ENCODE measurements at regions not wholly inside any gene's neighbourhood (a gene's known extent, or its start where the extent isn't known, plus 50 kb on each side); places are given as distances from the start of the nearest gene placed in this dataset.

DNA sequence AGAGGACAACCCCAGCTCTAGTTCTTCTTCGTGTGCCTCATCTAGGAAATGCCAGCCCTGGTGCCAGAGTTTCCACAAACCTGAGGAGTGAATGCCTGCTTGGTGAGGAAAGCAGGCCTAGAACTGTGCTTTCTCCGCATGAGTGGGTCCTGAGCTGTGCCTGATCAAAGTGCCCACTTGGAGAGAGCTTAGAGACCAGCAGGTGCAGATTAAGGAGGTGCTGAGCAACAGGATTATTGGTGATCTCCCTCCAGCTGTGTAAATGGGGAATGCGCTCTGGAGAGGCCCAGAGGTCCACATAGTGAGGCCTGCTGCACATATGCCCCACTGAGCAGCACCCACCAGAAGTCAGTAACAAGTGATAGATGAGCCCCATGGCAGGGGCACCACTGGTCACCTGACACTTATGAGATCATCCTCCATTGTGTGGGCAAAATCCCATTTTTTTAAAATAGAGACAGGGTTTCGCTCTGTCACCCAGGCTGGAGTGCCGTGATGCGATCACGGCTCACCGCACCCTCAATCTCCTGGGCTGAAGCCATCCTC lies 127.2 kb upstream of the ZC3H12A start:
- TF ChIP-seq, protein P1, sequence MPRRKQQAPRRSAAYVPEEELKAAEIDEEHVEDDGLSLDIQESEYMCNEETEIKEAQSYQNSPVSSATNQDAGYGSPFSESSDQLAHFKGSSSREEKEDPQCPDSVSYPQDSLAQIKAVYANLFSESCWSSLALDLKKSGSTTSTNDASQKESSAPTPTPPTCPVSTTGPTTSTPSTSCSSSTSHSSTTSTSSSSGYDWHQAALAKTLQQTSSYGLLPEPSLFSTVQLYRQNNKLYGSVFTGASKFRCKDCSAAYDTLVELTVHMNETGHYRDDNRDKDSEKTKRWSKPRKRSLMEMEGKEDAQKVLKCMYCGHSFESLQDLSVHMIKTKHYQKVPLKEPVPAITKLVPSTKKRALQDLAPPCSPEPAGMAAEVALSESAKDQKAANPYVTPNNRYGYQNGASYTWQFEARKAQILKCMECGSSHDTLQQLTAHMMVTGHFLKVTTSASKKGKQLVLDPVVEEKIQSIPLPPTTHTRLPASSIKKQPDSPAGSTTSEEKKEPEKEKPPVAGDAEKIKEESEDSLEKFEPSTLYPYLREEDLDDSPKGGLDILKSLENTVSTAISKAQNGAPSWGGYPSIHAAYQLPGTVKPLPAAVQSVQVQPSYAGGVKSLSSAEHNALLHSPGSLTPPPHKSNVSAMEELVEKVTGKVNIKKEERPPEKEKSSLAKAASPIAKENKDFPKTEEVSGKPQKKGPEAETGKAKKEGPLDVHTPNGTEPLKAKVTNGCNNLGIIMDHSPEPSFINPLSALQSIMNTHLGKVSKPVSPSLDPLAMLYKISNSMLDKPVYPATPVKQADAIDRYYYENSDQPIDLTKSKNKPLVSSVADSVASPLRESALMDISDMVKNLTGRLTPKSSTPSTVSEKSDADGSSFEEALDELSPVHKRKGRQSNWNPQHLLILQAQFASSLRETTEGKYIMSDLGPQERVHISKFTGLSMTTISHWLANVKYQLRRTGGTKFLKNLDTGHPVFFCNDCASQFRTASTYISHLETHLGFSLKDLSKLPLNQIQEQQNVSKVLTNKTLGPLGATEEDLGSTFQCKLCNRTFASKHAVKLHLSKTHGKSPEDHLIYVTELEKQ (tag by site-specific recombination; IDR thresholded peaks at IDR 0.05; ENCODE audit: borderline replicate concordance) = no peak
- no peak for TF ChIP-seq KLF1 (tag by site-specific recombination; IDR thresholded peaks at IDR 0.05)
- TF ChIP-seq ZNF19 (tag by site-specific recombination; IDR thresholded peaks at IDR 0.05; ENCODE audit: low read depth) = no peak
- no peak for TF ChIP-seq ZNF558 (tag by site-specific recombination; IDR thresholded peaks at IDR 0.05)
- peak; percentile 98 for TF ChIP-seq ZIC2 (tag by site-specific recombination; IDR thresholded peaks at IDR 0.05)
- TF ChIP-seq ZNF571 (tag by site-specific recombination; IDR thresholded peaks at IDR 0.05) = no peak
- no peak for TF ChIP-seq ZNF544 (tag by site-specific recombination; IDR thresholded peaks at IDR 0.05)
- TF ChIP-seq ZNF792 (tag by site-specific recombination; IDR thresholded peaks at IDR 0.05) = no peak
- Histone ChIP-seq H3K9me3 (ENCODE audit: control insufficient read depth, insufficient read depth, low read depth, low read length) (no peaks in the 10 kb centered on the region), H3K27ac (ENCODE audit: extremely low read depth, low read depth, low read length) (no peak overlapping the region), H3K4me3 (ENCODE audit: low read depth, low read length) (no peak overlapping the region), H3K4me1 (ENCODE audit: control insufficient read depth, insufficient read depth, low read length) (no peaks in the 10 kb centered on the region), H3K36me3 (ENCODE audit: control insufficient read depth in 2 of 2, insufficient read depth in 1 of 2, low read length in 2 of 2) (no peaks in the 10 kb centered on the region)
- ChIA-PET CTCF (no interaction called here), POLR2A (interaction anchor here (0.5 kb wide), 1 partner anchor 95 kb away, joined by 3 read pairs; no protein-coding TSS in a partner anchor)

DNA sequence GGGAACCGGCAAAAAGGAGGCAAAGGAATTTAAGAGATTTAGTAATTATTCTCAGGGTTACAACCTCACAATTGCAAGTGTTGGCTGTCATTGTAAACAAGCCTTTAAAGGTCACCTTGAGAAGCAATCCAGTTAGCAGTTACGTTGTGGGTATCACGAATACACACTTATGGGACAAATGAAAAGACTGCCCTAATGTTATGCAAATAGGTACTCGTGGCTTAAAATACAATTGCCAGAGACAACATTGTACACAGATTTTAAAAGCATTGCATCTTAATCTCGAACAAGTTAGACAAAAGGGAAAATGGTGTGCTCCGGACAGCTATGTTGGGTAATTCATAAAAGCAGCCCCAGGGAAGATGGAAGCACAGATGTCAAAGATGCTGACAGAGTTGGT lies 120.5 kb upstream of the ZC3H12A start:
- Histone ChIP-seq H3K4me1 (ENCODE audit: control insufficient read depth, insufficient read depth, low read length) (no peaks in the 10 kb centered on the region), H3K9me3 (ENCODE audit: control insufficient read depth, insufficient read depth, low read depth, low read length) (no peaks in the 10 kb centered on the region), H3K27ac (ENCODE audit: extremely low read depth, low read depth, low read length) (no peak overlapping the region), H3K36me3 (ENCODE audit: control insufficient read depth in 2 of 2, insufficient read depth in 1 of 2, low read length in 2 of 2) (no peaks in the 10 kb centered on the region), H3K4me3 (ENCODE audit: low read depth, low read length) (no peak overlapping the region)
- CTCF ChIA-PET = no interaction called here
- POLR2A ChIA-PET = no interaction called here
- TF ChIP-seq, protein P2, sequence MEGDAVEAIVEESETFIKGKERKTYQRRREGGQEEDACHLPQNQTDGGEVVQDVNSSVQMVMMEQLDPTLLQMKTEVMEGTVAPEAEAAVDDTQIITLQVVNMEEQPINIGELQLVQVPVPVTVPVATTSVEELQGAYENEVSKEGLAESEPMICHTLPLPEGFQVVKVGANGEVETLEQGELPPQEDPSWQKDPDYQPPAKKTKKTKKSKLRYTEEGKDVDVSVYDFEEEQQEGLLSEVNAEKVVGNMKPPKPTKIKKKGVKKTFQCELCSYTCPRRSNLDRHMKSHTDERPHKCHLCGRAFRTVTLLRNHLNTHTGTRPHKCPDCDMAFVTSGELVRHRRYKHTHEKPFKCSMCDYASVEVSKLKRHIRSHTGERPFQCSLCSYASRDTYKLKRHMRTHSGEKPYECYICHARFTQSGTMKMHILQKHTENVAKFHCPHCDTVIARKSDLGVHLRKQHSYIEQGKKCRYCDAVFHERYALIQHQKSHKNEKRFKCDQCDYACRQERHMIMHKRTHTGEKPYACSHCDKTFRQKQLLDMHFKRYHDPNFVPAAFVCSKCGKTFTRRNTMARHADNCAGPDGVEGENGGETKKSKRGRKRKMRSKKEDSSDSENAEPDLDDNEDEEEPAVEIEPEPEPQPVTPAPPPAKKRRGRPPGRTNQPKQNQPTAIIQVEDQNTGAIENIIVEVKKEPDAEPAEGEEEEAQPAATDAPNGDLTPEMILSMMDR (tag by site-specific recombination; IDR thresholded peaks at IDR 0.05) = no peak
- no peak for TF ChIP-seq ZBTB48 (tag by site-specific recombination; IDR thresholded peaks at IDR 0.05)

GRCh38 chr1:37354876-37355650 lies 119.3 kb upstream of the ZC3H12A start:
- Histone ChIP-seq H3K4me3 (ENCODE audit: low read depth, low read length) (no peak overlapping the region), H3K9me3 (ENCODE audit: control insufficient read depth, insufficient read depth, low read depth, low read length) (no peaks in the 10 kb centered on the region), H3K36me3 (ENCODE audit: control insufficient read depth in 2 of 2, insufficient read depth in 1 of 2, low read length in 2 of 2) (no peaks in the 10 kb centered on the region), H3K4me1 (ENCODE audit: control insufficient read depth, insufficient read depth, low read length) (no peaks in the 10 kb centered on the region), H3K27ac (ENCODE audit: extremely low read depth, low read depth, low read length) (no peak overlapping the region)
- POLR2A ChIA-PET = no interaction called here
- TF ChIP-seq ZNF292 (tag by site-specific recombination; IDR thresholded peaks at IDR 0.05; ENCODE audit: borderline replicate concordance, low read depth) = no peak
- no peak for TF ChIP-seq ZNF211 (tag by site-specific recombination; IDR thresholded peaks at IDR 0.05; ENCODE audit: low read depth)
- TF ChIP-seq ZSCAN23 (tag by site-specific recombination; IDR thresholded peaks at IDR 0.05) = no peak
- TF ChIP-seq ZNF600 (tag by site-specific recombination; IDR thresholded peaks at IDR 0.05) = no peak
- peak; percentile 69 for TF ChIP-seq ZNF366 (tag by site-specific recombination; conservative IDR thresholded peaks at IDR 0.05)
- TF ChIP-seq TCF7L2 (IDR thresholded peaks at IDR 0.05; ENCODE audit: borderline replicate concordance, low read depth, low read length) = no peak
- TF ChIP-seq ZNF394 (tag by site-specific recombination; IDR thresholded peaks at IDR 0.05; ENCODE audit: borderline replicate concordance) = no peak
- TF ChIP-seq PRDM1 (tag by site-specific recombination; IDR thresholded peaks at IDR 0.05) = peak; percentile 70
- TF ChIP-seq ZNF621 (tag by site-specific recombination; IDR thresholded peaks at IDR 0.05) = no peak
- CTCF ChIA-PET = interaction anchor here (1.2 kb wide), 1 partner anchor 12 kb away, joined by 4 read pairs; no protein-coding TSS in a partner anchor

Data from HEK293 (cell line).